Chondrocyte (in vitro differentiated cells): ENCODE measurements at regions not wholly inside any gene's neighbourhood (a gene's known extent, or its start where the extent isn't known, plus 50 kb on each side); places are given as distances from the start of the nearest gene placed in this dataset.

Source experiments
- DNase-seq: peaks from one replicate; pipeline ENCODE4 v3.0.0; 2021; ENCODE audit warnings: mixed read lengths, low spot score
- H3K27ac Mint-ChIP-seq: one replicate; pipeline ENCODE4 v1.8.0; 2021; ENCODE audit warnings: mild to moderate bottlenecking, moderate library complexity, mixed read lengths; ENCODE audit not compliant: unreplicated experiment
- H3K27me3 Mint-ChIP-seq: 2 replicates; pipeline ENCODE4 v1.8.0; 2021; ENCODE audit warnings: low read depth, mixed read lengths
- H3K36me3 Mint-ChIP-seq: 2 replicates; pipeline ENCODE4 v1.8.0; 2021; ENCODE audit warnings: low read depth, mixed read lengths
- H3K4me1 Mint-ChIP-seq: 2 replicates; pipeline ENCODE4 v1.8.0; 2021; ENCODE audit warnings: low read depth, mild to moderate bottlenecking, mixed read lengths
- H3K4me3 Mint-ChIP-seq: one replicate; pipeline ENCODE4 v1.8.0; 2021; ENCODE audit warnings: mild to moderate bottlenecking, moderate library complexity, mixed read lengths; ENCODE audit not compliant: unreplicated experiment
- H3K9me3 Mint-ChIP-seq: 2 replicates; pipeline ENCODE4 v1.8.0; 2021; ENCODE audit warnings: low read depth, mixed read lengths
- CTCF ChIP-seq: fragments of 200-600 bp; sonication (generic); IDR thresholded peaks from 2 replicates; pipeline ENCODE4 v1.5.0; 2021; ENCODE audit warnings: antibody characterized with exemption, mild to moderate bottlenecking, moderate library complexity

- H3K4me3 Mint-ChIP-seq: no peak overlapping the region
- H3K27ac Mint-ChIP-seq: no peak overlapping the region
- no peak for DNase-seq
- peaks cover 4% of the 10 kb centered on the region for H3K9me3 Mint-ChIP-seq
- no peaks in the 10 kb centered on the region for H3K36me3 Mint-ChIP-seq
- H3K27me3 Mint-ChIP-seq: no peaks in the 10 kb centered on the region
- no peak for TF ChIP-seq CTCF
- no peaks in the 10 kb centered on the region for H3K4me1 Mint-ChIP-seq
These were observed 455.8 kb upstream of the PRMT6 start for GRCh38 chr1:106600626-106601025.

- H3K27ac Mint-ChIP-seq: no peak overlapping the region
- H3K9me3 Mint-ChIP-seq: no peaks in the 10 kb centered on the region
- H3K27me3 Mint-ChIP-seq: no peaks in the 10 kb centered on the region
- no peaks in the 10 kb centered on the region for H3K36me3 Mint-ChIP-seq
- no peak for DNase-seq
- no peaks in the 10 kb centered on the region for H3K4me1 Mint-ChIP-seq
- no peak overlapping the region for H3K4me3 Mint-ChIP-seq
- TF ChIP-seq CTCF: no peak
These were observed 452.9 kb upstream of the PRMT6 start for GRCh38 chr1:106603616-106604015.

DNA sequence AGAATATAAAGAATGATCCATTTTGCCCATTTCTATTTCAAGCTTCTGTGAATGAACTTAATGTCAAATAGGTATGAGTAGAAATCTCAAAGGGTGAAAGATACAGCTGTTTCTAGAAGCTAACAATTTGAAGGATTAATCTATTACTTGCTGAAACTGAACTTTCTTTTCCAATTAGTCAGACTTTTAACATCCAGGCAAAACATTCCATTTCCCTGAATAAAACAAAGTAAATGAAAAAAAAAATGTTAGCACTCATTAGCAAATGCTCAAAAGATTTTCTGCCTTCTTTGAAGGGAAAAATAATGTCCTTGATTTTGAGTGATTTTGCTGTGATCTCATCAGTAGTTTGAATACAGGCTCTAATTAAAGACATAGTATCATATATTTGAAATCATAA lies 447.6 kb upstream of the PRMT6 start:
- Mint-ChIP-seq H3K4me1 (no peaks in the 10 kb centered on the region), H3K27ac (no peak overlapping the region), H3K4me3 (no peak overlapping the region), H3K36me3 (no peaks in the 10 kb centered on the region), H3K27me3 (peaks cover 2% of the 10 kb centered on the region), H3K9me3 (peaks cover 7% of the 10 kb centered on the region)
- no peak for TF ChIP-seq CTCF
- no peak for DNase-seq

DNA sequence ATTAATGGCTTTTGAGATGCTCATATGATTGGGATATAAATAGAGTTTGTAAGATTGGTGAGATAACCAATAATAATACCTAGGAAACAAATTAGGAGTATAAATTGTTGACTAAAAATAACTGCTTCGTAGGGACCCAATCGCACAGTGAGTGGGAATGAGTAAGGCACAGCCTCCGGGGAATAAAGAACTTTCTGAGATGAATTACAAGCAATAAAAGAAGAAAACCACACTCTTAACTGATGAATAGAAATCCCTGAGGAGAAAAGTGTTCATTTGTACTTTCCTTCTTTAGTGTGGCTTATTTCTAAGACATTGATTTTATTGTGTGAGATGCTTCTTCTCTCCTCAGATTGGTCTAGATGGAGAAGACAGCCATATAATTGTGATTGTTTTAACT lies 443.4 kb upstream of the PRMT6 start:
- Mint-ChIP-seq H3K36me3 (no peaks in the 10 kb centered on the region), H3K27ac (no peak overlapping the region), H3K27me3 (peaks cover 2% of the 10 kb centered on the region), H3K4me3 (no peak overlapping the region), H3K9me3 (peaks cover 7% of the 10 kb centered on the region), H3K4me1 (no peaks in the 10 kb centered on the region)
- DNase-seq: no peak
- no peak for TF ChIP-seq CTCF

GRCh38 chr1:106613861-106614260 lies 442.6 kb upstream of the PRMT6 start:
- DNase-seq: no peak
- H3K4me3 Mint-ChIP-seq: no peak overlapping the region
- peaks cover 2% of the 10 kb centered on the region for H3K27me3 Mint-ChIP-seq
- no peak for TF ChIP-seq CTCF
- H3K36me3 Mint-ChIP-seq: no peaks in the 10 kb centered on the region
- H3K9me3 Mint-ChIP-seq: peaks cover 11% of the 10 kb centered on the region
- no peaks in the 10 kb centered on the region for H3K4me1 Mint-ChIP-seq
- H3K27ac Mint-ChIP-seq: no peak overlapping the region
